ENCODE measurements at regions not wholly inside any gene's neighbourhood (a gene's known extent, or its start where the extent isn't known, plus 50 kb on each side); places are given as distances from the start of the nearest gene placed in this dataset.

DNA sequence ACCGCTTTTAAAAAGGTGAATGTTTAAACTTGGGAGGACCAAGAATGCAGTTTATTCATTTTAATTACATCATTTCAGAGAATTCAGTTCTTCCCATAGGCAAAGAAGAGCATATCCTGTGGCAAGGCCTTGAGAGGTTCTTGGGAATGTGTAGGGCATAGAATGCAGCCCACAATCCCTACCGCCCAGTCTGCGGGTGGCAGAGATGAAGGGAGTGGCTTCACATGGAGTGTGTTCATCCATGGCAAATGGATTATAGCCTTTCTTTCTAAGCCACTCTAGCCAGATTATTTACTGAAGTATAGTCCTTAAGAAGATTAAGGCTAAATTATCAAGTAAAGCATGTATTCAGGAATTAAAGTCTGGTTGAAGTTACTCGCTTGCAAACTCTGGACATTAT, 97.4 kb downstream of the TSPAN8 start:
- Histone ChIP-seq H3K27ac (no peak overlapping the region), H3K9me3 (no peaks in the 10 kb centered on the region), H3K36me3 (no peaks in the 10 kb centered on the region), H3K27me3 (no peaks in the 10 kb centered on the region), H3K4me3 (no peak overlapping the region), H3K4me1 (no peaks in the 10 kb centered on the region)
- no peak for TF ChIP-seq CTCF (IDR thresholded peaks at IDR 0.05)
- intact Hi-C loops (cut with DNase I) = no loop called here
- DNase-seq (ENCODE audit: low spot score in 2 of 2) = no peak

- Histone ChIP-seq H3K27ac (no peak overlapping the region), H3K36me3 (no peaks in the 10 kb centered on the region), H3K27me3 (no peaks in the 10 kb centered on the region), H3K4me1 (no peaks in the 10 kb centered on the region), H3K9me3 (no peaks in the 10 kb centered on the region), H3K4me3 (no peak overlapping the region)
- no peak for TF ChIP-seq CTCF (IDR thresholded peaks at IDR 0.05)
- intact Hi-C loops (cut with DNase I) = no loop called here
- DNase-seq (ENCODE audit: low spot score in 2 of 2) = no peak
These were observed 100.5 kb downstream of the TSPAN8 start for GRCh38 chr12:71057330-71057729.

GRCh38 chr12:71054551-71054950, 103.2 kb downstream of the TSPAN8 start:
- no peak for DNase-seq (ENCODE audit: low spot score in 2 of 2)
- no peak for TF ChIP-seq CTCF (IDR thresholded peaks at IDR 0.05)
- Histone ChIP-seq H3K4me3 (no peak overlapping the region), H3K9me3 (no peaks in the 10 kb centered on the region), H3K36me3 (no peaks in the 10 kb centered on the region), H3K27ac (no peak overlapping the region), H3K4me1 (no peaks in the 10 kb centered on the region), H3K27me3 (no peaks in the 10 kb centered on the region)
- intact Hi-C loops (cut with DNase I) = no loop called here

- H3K36me3 ChIP-seq = no peaks in the 10 kb centered on the region
- no peaks in the 10 kb centered on the region for H3K9me3 ChIP-seq
- no peak overlapping the region for H3K27ac ChIP-seq
- no peaks in the 10 kb centered on the region for H3K27me3 ChIP-seq
- no peak overlapping the region for H3K4me3 ChIP-seq
- no peaks in the 10 kb centered on the region for H3K4me1 ChIP-seq
- TF ChIP-seq CTCF (IDR thresholded peaks at IDR 0.05) = no peak
- DNase-seq (ENCODE audit: low spot score in 2 of 2) = no peak
- intact Hi-C loops (cut with DNase I) = no loop called here
These were observed 111.6 kb downstream of the TSPAN8 start for GRCh38 chr12:71046215-71046614.

DNA sequence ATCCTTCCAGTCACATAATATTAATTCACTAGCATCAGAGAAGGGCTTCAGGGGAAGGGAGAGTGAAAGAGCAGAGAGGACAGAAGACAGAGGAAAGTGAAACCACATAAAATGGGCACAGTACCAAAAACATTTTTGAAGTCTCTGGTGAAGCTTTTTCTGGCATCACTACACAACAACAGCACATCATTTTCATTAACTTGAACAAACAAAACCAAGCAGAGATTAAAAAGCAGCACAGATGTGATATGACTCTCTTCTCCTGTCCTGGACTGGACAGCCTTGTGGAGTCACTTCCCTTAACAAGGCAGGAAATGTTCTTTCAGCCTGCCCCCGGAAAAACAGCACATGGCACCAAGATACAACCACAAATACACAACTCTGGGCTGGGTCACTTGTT, 112.0 kb downstream of the TSPAN8 start:
- Histone ChIP-seq H3K27ac (no peak overlapping the region), H3K36me3 (no peaks in the 10 kb centered on the region), H3K9me3 (no peaks in the 10 kb centered on the region), H3K4me3 (no peak overlapping the region), H3K4me1 (no peaks in the 10 kb centered on the region), H3K27me3 (no peaks in the 10 kb centered on the region)
- no peak for DNase-seq (ENCODE audit: low spot score in 2 of 2)
- intact Hi-C loops (cut with DNase I) = no loop called here
- TF ChIP-seq CTCF (IDR thresholded peaks at IDR 0.05) = no peak

DNA sequence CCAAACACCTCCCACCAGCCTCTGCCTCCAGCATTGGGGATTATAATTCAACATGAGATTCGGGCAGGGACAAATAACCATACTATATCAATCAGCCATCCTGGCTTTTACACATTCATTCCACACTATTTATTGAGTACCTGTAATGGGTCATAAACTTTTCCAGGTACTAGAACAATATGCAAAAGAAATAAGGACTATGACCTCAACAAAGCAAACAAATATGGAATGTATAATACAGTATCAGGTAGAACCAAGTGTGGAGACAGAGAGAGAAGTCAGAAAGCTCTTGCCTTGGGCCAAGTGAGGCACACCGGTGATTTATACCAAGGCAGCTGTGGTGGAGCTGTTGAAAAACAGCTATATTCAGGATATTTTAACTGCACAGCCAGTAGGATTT, 116.3 kb downstream of the TSPAN8 start:
- no peak for DNase-seq (ENCODE audit: low spot score in 2 of 2)
- Histone ChIP-seq H3K4me3 (no peak overlapping the region), H3K36me3 (no peaks in the 10 kb centered on the region), H3K9me3 (no peaks in the 10 kb centered on the region), H3K27me3 (no peaks in the 10 kb centered on the region), H3K27ac (no peak overlapping the region), H3K4me1 (no peaks in the 10 kb centered on the region)
- TF ChIP-seq CTCF (IDR thresholded peaks at IDR 0.05) = no peak
- intact Hi-C loops (cut with DNase I) = no loop called here

All from ascending aorta (tissue), 2 donors.